T-helper 2 cell treated with Interferon-gamma antibody and Interleukin-4, amounts not matched to agents 5 μg/mL and 100 μg/mL, for 36 hours (primary cell): ENCODE measurements at regions not wholly inside any gene's neighbourhood (a gene's known extent, or its start where the extent isn't known, plus 50 kb on each side); places are given as distances from the start of the nearest gene placed in this dataset.
"Not testable (repeated sequence)": the region's sequence is repeated elsewhere in the genome, so short reads cannot be mapped to it uniquely, and the experiment has no call there.

Experiments used
- DNase-seq: peaks from one replicate; pipeline ENCODE4 v3.0.0; 2021; ENCODE audit warnings: low spot score
- H3K27ac Mint-ChIP-seq: one replicate; pipeline ENCODE4 v1.8.0; 2021; ENCODE audit warnings: mild to moderate bottlenecking, mixed read lengths
- H3K27me3 Mint-ChIP-seq: one replicate; pipeline ENCODE4 v1.8.0; 2021; ENCODE audit warnings: low read depth, mixed read lengths
- H3K36me3 Mint-ChIP-seq: one replicate; pipeline ENCODE4 v1.8.0; 2021; ENCODE audit warnings: low read depth, mixed read lengths
- H3K4me1 Mint-ChIP-seq: one replicate; pipeline ENCODE4 v1.8.0; 2021; ENCODE audit warnings: low read depth, mixed read lengths
- H3K4me3 Mint-ChIP-seq: one replicate; pipeline ENCODE4 v1.8.0; 2022; ENCODE audit warnings: mild to moderate bottlenecking, moderate library complexity, mixed read lengths
- H3K9me3 Mint-ChIP-seq: one replicate; pipeline ENCODE4 v1.8.0; 2021; ENCODE audit warnings: mixed read lengths

GRCh38 chrX:146055733-146056132 lies 238.1 kb downstream of the SLITRK2 start:
- Mint-ChIP-seq H3K4me1 (no peaks in the 10 kb centered on the region), H3K36me3 (no peaks in the 10 kb centered on the region), H3K27ac (no peak overlapping the region), H3K4me3 (no peak overlapping the region), H3K9me3 (peaks cover 9% of the 10 kb centered on the region), H3K27me3 (no peaks in the 10 kb centered on the region)
- no peak for DNase-seq

GRCh38 chrX:146056511-146057081 lies 239.0 kb downstream of the SLITRK2 start:
- H3K27ac Mint-ChIP-seq, result peak overlapping the region; percentile 41
- no peaks in the 10 kb centered on the region for H3K27me3 Mint-ChIP-seq
- no peaks in the 10 kb centered on the region for H3K4me1 Mint-ChIP-seq
- H3K36me3 Mint-ChIP-seq, result no peaks in the 10 kb centered on the region
- peaks cover 6% of the 10 kb centered on the region for H3K9me3 Mint-ChIP-seq
- no peak for DNase-seq
- H3K4me3 Mint-ChIP-seq, result no peak overlapping the region

- Mint-ChIP-seq H3K4me1 (no peaks in the 10 kb centered on the region), H3K9me3 (peaks cover 5% of the 10 kb centered on the region), H3K27ac (no peak overlapping the region), H3K4me3 (no peak overlapping the region), H3K27me3 (no peaks in the 10 kb centered on the region), H3K36me3 (no peaks in the 10 kb centered on the region)
- no peak for DNase-seq
These were observed 246.5 kb downstream of the SLITRK2 start for GRCh38 chrX:146064156-146064555.

GRCh38 chrX:146090732-146091131 lies 273.1 kb downstream of the SLITRK2 start:
- no peak overlapping the region for H3K27ac Mint-ChIP-seq
- peaks cover 11% of the 10 kb centered on the region for H3K9me3 Mint-ChIP-seq
- H3K27me3 Mint-ChIP-seq, result no peaks in the 10 kb centered on the region
- no peak for DNase-seq
- H3K4me3 Mint-ChIP-seq, result no peak overlapping the region
- no peaks in the 10 kb centered on the region for H3K36me3 Mint-ChIP-seq
- no peaks in the 10 kb centered on the region for H3K4me1 Mint-ChIP-seq

- H3K36me3 Mint-ChIP-seq, result no peaks in the 10 kb centered on the region
These were observed 291.7 kb downstream of the SLITRK2 start for GRCh38 chrX:146109362-146109761.

GRCh38 chrX:146119074-146119473 lies 301.4 kb downstream of the SLITRK2 start:
- not testable (repeated sequence) for H3K36me3 Mint-ChIP-seq, H3K4me1 Mint-ChIP-seq, H3K9me3 Mint-ChIP-seq, DNase-seq, H3K27me3 Mint-ChIP-seq, H3K27ac Mint-ChIP-seq, H3K4me3 Mint-ChIP-seq

More at GRCh38 chrX:146109362-146109761, 291.7 kb downstream of the SLITRK2 start:
- peaks cover 22% of the 10 kb centered on the region for H3K9me3 Mint-ChIP-seq
- no peak overlapping the region for H3K27ac Mint-ChIP-seq
- no peaks in the 10 kb centered on the region for H3K4me1 Mint-ChIP-seq
- H3K4me3 Mint-ChIP-seq, result no peak overlapping the region
- no peak for DNase-seq
- no peaks in the 10 kb centered on the region for H3K27me3 Mint-ChIP-seq

GRCh38 chrX:146127617-146128016 lies 310.0 kb downstream of the SLITRK2 start:
- H3K27me3 Mint-ChIP-seq, result no peaks in the 10 kb centered on the region
- no peaks in the 10 kb centered on the region for H3K9me3 Mint-ChIP-seq
- no peak overlapping the region for H3K27ac Mint-ChIP-seq
- DNase-seq, result no peak
- no peaks in the 10 kb centered on the region for H3K4me1 Mint-ChIP-seq
- no peaks in the 10 kb centered on the region for H3K36me3 Mint-ChIP-seq
- no peak overlapping the region for H3K4me3 Mint-ChIP-seq

GRCh38 chrX:146141221-146141620 lies 323.6 kb downstream of the SLITRK2 start:
- no peak overlapping the region for H3K27ac Mint-ChIP-seq
- no peaks in the 10 kb centered on the region for H3K27me3 Mint-ChIP-seq
- peaks cover 4% of the 10 kb centered on the region for H3K9me3 Mint-ChIP-seq
- no peak for DNase-seq
- H3K36me3 Mint-ChIP-seq, result no peaks in the 10 kb centered on the region
- H3K4me1 Mint-ChIP-seq, result no peaks in the 10 kb centered on the region
- H3K4me3 Mint-ChIP-seq, result no peak overlapping the region

- H3K27ac Mint-ChIP-seq, result no peak overlapping the region
- peaks cover 4% of the 10 kb centered on the region for H3K9me3 Mint-ChIP-seq
- no peak overlapping the region for H3K4me3 Mint-ChIP-seq
- no peaks in the 10 kb centered on the region for H3K27me3 Mint-ChIP-seq
- no peaks in the 10 kb centered on the region for H3K4me1 Mint-ChIP-seq
- H3K36me3 Mint-ChIP-seq, result no peaks in the 10 kb centered on the region
- DNase-seq, result no peak
These were observed 326.4 kb downstream of the SLITRK2 start for GRCh38 chrX:146144039-146144438.

- Mint-ChIP-seq H3K27me3 (no peaks in the 10 kb centered on the region), H3K9me3 (no peaks in the 10 kb centered on the region), H3K36me3 (no peaks in the 10 kb centered on the region), H3K4me3 (no peak overlapping the region), H3K4me1 (no peaks in the 10 kb centered on the region), H3K27ac (no peak overlapping the region)
- DNase-seq, result no peak
These were observed 336.6 kb downstream of the SLITRK2 start for GRCh38 chrX:146154191-146154590.

GRCh38 chrX:146160443-146161203 lies 343.0 kb downstream of the SLITRK2 start:
- Mint-ChIP-seq H3K27ac (no peak overlapping the region), H3K27me3 (no peaks in the 10 kb centered on the region)

GRCh38 chrX:146173742-146174141 lies 356.1 kb downstream of the SLITRK2 start:
- peaks cover 5% of the 10 kb centered on the region for H3K9me3 Mint-ChIP-seq
- no peak for DNase-seq
- H3K27ac Mint-ChIP-seq, result no peak overlapping the region
- H3K27me3 Mint-ChIP-seq, result no peaks in the 10 kb centered on the region
- H3K4me3 Mint-ChIP-seq, result no peak overlapping the region
- no peaks in the 10 kb centered on the region for H3K4me1 Mint-ChIP-seq
- H3K36me3 Mint-ChIP-seq, result no peaks in the 10 kb centered on the region

More at GRCh38 chrX:146160443-146161203, 343.0 kb downstream of the SLITRK2 start:
- H3K4me3 Mint-ChIP-seq, result no peak overlapping the region
- no peaks in the 10 kb centered on the region for H3K4me1 Mint-ChIP-seq
- H3K36me3 Mint-ChIP-seq, result no peaks in the 10 kb centered on the region
- no peak for DNase-seq
- H3K9me3 Mint-ChIP-seq, result peaks cover 4% of the 10 kb centered on the region

- H3K27me3 Mint-ChIP-seq, result no peaks in the 10 kb centered on the region
These were observed 364.2 kb downstream of the SLITRK2 start for GRCh38 chrX:146181858-146182257.

GRCh38 chrX:146186540-146186939 lies 368.9 kb downstream of the SLITRK2 start:
- Mint-ChIP-seq H3K27me3 (no peaks in the 10 kb centered on the region), H3K36me3 (no peaks in the 10 kb centered on the region), H3K4me1 (no peaks in the 10 kb centered on the region), H3K27ac (no peak overlapping the region), H3K4me3 (no peak overlapping the region), H3K9me3 (peaks cover 3% of the 10 kb centered on the region)
- DNase-seq, result no peak

More at GRCh38 chrX:146181858-146182257, 364.2 kb downstream of the SLITRK2 start:
- H3K27ac Mint-ChIP-seq, result no peak overlapping the region
- peaks cover 3% of the 10 kb centered on the region for H3K9me3 Mint-ChIP-seq
- H3K36me3 Mint-ChIP-seq, result no peaks in the 10 kb centered on the region
- DNase-seq, result no peak
- no peak overlapping the region for H3K4me3 Mint-ChIP-seq
- no peaks in the 10 kb centered on the region for H3K4me1 Mint-ChIP-seq
